ENCODE measurements at regions not wholly inside any gene's neighbourhood (a gene's known extent, or its start where the extent isn't known, plus 50 kb on each side); places are given as distances from the start of the nearest gene placed in this dataset.

- Histone ChIP-seq H3K27ac (no peak overlapping the region), H3K4me3 (no peak overlapping the region), H3K4me1 (no peaks in the 10 kb centered on the region), H3K36me3 (no peaks in the 10 kb centered on the region), H3K9me3 (no peaks in the 10 kb centered on the region), H3K27me3 (no peaks in the 10 kb centered on the region)
- no peak for DNase-seq
- no peak for TF ChIP-seq POLR2A (IDR thresholded peaks at IDR 0.05)
- no peak for TF ChIP-seq CTCF (IDR thresholded peaks at IDR 0.05)
Measured at GRCh38 chr4:65033899-65034298, 624.6 kb upstream of the TECRL start.

DNA sequence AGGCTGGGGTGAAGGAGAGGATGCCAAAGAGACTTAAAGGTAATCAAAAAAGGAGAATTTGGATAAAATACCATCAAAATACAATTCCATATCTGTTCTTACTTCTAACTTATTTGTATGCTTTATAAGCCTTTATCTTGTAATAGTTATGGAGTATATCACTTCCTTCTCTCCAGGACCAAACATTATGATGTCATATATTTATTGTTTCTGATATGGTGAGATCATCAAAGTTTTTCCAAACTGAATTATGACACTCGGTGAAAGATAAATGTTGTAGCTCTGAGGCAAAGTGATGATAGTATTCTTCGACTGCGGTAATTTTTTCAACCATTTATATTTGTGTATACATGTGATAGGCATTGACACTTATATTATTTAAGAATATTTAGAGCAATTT is 619.3 kb upstream of the TECRL start:
- H3K9me3 ChIP-seq, result no peaks in the 10 kb centered on the region
- no peaks in the 10 kb centered on the region for H3K27me3 ChIP-seq
- H3K4me1 ChIP-seq, result no peaks in the 10 kb centered on the region
- H3K27ac ChIP-seq, result no peak overlapping the region
- no peak overlapping the region for H3K4me3 ChIP-seq
- DNase-seq, result no peak
- no peaks in the 10 kb centered on the region for H3K36me3 ChIP-seq
- no peak for TF ChIP-seq CTCF (IDR thresholded peaks at IDR 0.05)
- TF ChIP-seq POLR2A (IDR thresholded peaks at IDR 0.05), result no peak

GRCh38 chr4:65023883-65024670 is 614.8 kb upstream of the TECRL start:
- TF ChIP-seq CTCF (IDR thresholded peaks at IDR 0.05) (no peak), POLR2A (IDR thresholded peaks at IDR 0.05) (no peak)
- no peak for DNase-seq
- Histone ChIP-seq H3K4me1 (no peaks in the 10 kb centered on the region), H3K36me3 (no peaks in the 10 kb centered on the region), H3K9me3 (no peaks in the 10 kb centered on the region), H3K4me3 (no peak overlapping the region), H3K27me3 (no peaks in the 10 kb centered on the region), H3K27ac (no peak overlapping the region)

- no peaks in the 10 kb centered on the region for H3K9me3 ChIP-seq
- TF ChIP-seq CTCF (IDR thresholded peaks at IDR 0.05) (no peak), POLR2A (IDR thresholded peaks at IDR 0.05) (no peak)
- no peak for DNase-seq
- H3K27me3 ChIP-seq, result no peaks in the 10 kb centered on the region
- no peaks in the 10 kb centered on the region for H3K36me3 ChIP-seq
- no peak overlapping the region for H3K4me3 ChIP-seq
- H3K27ac ChIP-seq, result no peak overlapping the region
- H3K4me1 ChIP-seq, result no peaks in the 10 kb centered on the region
Measured at GRCh38 chr4:65023081-65023480, 613.8 kb upstream of the TECRL start.

DNA sequence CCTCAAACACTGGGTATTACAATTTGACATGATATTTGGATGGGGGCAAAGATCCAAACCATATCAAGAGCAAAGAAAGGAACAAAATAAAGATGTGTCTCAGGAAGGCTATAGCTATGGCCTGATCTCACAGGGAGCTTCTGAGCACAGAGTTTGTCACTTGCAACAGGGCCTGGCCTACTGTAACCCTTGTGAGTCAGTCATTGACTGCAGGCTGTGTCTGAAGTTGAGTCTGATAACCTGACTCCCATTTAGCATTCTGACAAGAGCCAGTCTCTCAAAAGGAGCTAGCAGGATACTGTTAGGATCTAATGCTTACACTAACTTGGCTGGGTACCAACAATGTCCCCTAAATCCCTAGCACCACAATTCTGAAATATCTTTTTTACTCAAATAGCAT is 612.5 kb upstream of the TECRL start:
- DNase-seq, result no peak
- no peaks in the 10 kb centered on the region for H3K4me1 ChIP-seq
- H3K27me3 ChIP-seq, result no peaks in the 10 kb centered on the region
- no peaks in the 10 kb centered on the region for H3K9me3 ChIP-seq
- no peak overlapping the region for H3K27ac ChIP-seq
- H3K36me3 ChIP-seq, result no peaks in the 10 kb centered on the region
- H3K4me3 ChIP-seq, result no peak overlapping the region
- TF ChIP-seq POLR2A (IDR thresholded peaks at IDR 0.05) (no peak), CTCF (IDR thresholded peaks at IDR 0.05) (no peak)

Data from Peyer's patch (tissue), 4 donors.